ENCODE measurements at regions not wholly inside any gene's neighbourhood (a gene's known extent, or its start where the extent isn't known, plus 50 kb on each side); places are given as distances from the start of the nearest gene placed in this dataset.

DNA sequence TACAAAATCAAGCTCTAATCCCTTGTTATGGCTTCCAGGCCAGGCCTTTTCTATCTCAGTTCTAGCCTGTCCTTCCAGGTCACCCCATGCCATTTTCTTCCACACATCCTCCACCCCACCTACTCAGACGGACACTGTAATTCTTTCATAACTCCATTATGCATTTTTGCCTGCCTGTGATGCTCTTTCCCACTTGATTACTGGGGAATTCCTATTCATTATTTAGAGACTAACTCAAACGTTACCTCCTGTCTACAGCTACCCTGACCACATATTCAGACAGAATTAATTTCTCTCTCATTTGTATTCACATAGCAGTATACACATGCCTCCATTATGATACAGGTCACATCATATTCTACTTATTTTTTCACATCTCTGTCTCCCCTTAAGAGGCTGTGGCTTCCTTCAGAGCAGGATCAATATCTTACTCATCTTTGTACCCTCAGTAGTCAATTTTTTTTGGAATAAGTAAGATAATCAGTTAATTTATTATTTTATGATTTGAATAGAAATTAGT lies 156.5 kb upstream of the ZC3H12C start:
- DNase-seq (ENCODE audit: low read depth) = no peak
- H3K4me3 ChIP-seq (ENCODE audit: low read depth, low read length) = no peak overlapping the region
- TF ChIP-seq, protein P1, sequence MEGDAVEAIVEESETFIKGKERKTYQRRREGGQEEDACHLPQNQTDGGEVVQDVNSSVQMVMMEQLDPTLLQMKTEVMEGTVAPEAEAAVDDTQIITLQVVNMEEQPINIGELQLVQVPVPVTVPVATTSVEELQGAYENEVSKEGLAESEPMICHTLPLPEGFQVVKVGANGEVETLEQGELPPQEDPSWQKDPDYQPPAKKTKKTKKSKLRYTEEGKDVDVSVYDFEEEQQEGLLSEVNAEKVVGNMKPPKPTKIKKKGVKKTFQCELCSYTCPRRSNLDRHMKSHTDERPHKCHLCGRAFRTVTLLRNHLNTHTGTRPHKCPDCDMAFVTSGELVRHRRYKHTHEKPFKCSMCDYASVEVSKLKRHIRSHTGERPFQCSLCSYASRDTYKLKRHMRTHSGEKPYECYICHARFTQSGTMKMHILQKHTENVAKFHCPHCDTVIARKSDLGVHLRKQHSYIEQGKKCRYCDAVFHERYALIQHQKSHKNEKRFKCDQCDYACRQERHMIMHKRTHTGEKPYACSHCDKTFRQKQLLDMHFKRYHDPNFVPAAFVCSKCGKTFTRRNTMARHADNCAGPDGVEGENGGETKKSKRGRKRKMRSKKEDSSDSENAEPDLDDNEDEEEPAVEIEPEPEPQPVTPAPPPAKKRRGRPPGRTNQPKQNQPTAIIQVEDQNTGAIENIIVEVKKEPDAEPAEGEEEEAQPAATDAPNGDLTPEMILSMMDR (IDR thresholded peaks at IDR 0.05; ENCODE audit: insufficient read depth, low read depth, low read length, missing control alignments) = no peak

DNA sequence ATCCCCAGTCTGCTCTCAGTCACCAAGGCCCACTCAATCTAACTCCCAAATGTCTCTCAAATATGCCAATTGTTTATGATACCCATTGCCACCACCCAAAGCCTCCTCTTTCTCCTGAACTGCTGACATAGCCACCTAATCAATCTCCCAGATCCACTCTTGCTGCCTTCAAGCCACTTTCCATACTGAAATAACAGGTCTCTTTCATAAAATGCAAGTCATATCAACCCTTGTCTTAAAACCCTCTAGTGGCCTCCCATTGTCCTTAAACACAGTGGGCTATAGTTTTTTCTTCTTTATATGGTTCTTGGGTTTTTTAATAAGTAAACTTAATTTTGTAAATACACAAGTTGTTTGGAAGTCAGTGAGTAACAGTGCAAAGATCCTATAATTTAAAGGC lies 155.2 kb upstream of the ZC3H12C start:
- no peak for DNase-seq (ENCODE audit: low read depth)
- TF ChIP-seq, protein P1 (IDR thresholded peaks at IDR 0.05; ENCODE audit: insufficient read depth, low read depth, low read length, missing control alignments) = no peak
- H3K4me3 ChIP-seq (ENCODE audit: low read depth, low read length) = no peak overlapping the region

DNA sequence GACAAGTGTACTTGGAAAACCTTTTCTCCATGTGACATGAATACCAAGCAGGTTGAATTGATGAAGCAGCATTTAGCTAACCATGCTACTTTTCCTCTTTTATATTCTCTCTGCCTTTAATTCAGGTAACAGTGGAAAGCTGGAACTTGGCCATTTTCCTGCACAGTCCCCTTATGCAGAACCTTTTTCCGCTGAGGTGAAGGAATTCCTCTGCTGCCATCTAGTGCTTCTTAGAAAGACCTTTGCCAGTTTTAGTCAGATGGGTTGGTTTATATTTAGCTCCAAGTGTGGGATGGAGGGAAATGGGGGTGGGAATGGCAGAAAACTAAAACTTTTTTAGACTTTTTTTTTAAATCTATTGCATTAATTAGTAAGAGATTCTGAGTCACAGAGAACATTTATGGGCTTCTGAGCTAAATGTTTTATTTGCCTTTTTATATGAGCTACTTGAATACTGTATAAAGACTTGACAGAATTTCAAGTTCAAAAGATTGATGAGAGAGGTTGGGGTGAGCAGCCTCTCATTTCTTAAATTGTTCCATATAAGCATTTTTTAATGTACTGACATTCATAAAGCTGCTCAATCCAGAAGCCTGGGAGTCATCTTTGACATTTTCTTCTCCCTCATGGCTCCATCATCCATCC lies 153.9 kb upstream of the ZC3H12C start:
- no peak overlapping the region for H3K4me3 ChIP-seq (ENCODE audit: low read depth, low read length)
- peak; percentile 53 for DNase-seq (ENCODE audit: low read depth)
- TF ChIP-seq, protein P1 (IDR thresholded peaks at IDR 0.05; ENCODE audit: insufficient read depth, low read depth, low read length, missing control alignments) = peak; percentile 39

DNA sequence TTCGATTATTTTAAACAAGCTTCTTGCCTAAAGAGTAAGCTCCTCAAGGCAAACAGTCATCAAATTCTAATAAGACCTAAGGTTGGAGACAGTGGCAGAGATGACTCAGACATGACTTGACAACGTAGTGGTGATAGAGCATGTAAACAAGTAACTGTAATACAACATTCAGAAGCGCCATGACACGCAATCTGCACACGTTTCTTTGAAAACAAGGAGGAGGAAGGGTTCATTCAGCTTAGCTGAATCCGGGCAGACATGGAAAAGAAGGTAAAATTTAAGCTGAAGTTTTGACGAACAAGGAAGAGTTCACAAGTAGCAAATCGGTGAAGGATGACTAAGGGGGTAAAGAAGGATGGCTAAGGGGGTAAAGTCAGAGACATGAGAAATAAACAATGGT lies 152.4 kb upstream of the ZC3H12C start:
- peak; percentile 17 for DNase-seq (ENCODE audit: low read depth)
- no peak overlapping the region for H3K4me3 ChIP-seq (ENCODE audit: low read depth, low read length)
- TF ChIP-seq, protein P1 (IDR thresholded peaks at IDR 0.05; ENCODE audit: insufficient read depth, low read depth, low read length, missing control alignments) = no peak

DNA sequence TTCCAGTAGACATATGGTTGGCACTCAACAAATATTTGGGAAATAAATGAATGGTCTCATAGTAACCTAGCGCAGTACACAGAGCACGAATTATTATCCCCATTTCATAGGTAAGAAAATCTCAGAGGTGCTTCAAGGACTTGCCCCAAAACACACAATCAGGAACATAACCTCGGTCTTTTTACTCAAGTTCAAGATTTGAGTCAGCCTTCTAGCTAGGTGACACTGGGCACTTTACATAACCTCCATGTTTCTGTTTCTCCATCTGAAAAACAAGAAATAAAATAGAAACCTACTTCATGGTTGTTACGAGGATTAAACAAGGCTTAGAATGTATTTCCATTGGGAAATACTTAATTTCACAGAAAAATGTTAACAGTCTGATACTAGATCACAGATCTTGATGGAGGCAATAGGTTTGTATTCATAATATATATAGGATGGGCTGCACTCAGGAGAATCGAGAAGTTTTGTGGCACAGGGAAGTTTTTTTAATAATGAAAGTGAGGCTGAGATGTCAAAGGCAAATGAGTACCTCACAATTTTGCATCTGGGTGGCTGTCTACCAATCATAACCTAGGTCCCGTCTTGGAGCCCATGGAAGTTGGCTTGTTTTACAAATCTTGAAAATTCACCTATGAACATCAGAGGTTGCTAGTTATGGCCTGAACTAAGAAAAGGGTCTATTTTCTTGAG lies 147.4 kb upstream of the ZC3H12C start:
- TF ChIP-seq, protein P1 (IDR thresholded peaks at IDR 0.05; ENCODE audit: insufficient read depth, low read depth, low read length, missing control alignments) = no peak
- DNase-seq (ENCODE audit: low read depth) = peak; percentile 65
- H3K4me3 ChIP-seq (ENCODE audit: low read depth, low read length) = peak overlapping the region; percentile 24

DNA sequence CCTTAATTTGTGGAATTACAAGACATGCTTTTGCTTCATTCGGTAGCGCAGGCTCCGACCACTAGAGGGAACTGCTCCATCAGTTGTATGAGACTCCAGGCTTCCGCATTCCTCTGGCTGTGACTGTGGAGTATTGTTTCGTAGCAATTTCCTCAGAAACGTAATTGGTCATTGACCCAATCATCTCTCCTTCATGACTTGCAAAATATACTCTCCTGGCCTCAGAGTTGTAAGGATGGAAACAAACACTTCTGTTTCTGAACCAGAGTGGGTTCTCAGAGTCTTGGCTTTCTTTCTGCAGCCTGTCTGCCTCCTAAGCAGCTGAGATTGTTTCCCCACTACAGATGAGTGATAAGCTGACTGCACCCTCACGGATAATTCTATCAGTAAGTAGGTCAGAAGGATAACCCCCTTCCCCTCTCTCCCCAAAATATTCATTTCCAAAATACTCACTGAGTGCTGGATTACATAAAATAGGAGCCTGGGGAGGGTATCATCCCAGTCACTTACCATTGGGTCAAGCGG lies 146.8 kb upstream of the ZC3H12C start:
- peak; percentile 90 for DNase-seq (ENCODE audit: low read depth)
- TF ChIP-seq, protein P1 (IDR thresholded peaks at IDR 0.05; ENCODE audit: insufficient read depth, low read depth, low read length, missing control alignments) = peak; percentile 95
- peak overlapping the region; percentile 24 for H3K4me3 ChIP-seq (ENCODE audit: low read depth, low read length)

All from GM12865 (cell line).